HG03103 (cell line): ENCODE measurements at regions not wholly inside any gene's neighbourhood (a gene's known extent, or its start where the extent isn't known, plus 50 kb on each side); places are given as distances from the start of the nearest gene placed in this dataset.
"Not testable (repeated sequence)": the region's sequence is repeated elsewhere in the genome, so short reads cannot be mapped to it uniquely, and the experiment has no call there.

Source experiments
- ATAC-seq: cut with Tn5 transposase; IDR thresholded peaks from one replicate; pipeline ENCODE4 v1.9.1; 2021; ENCODE audit warnings: low read depth; ENCODE audit not compliant: unreplicated experiment

- ATAC-seq = no peak
Observed at GRCh38 chr6:19692506-19693298, 144.5 kb upstream of the ID4 start.

- ATAC-seq = no peak
Observed at GRCh38 chr6:19694697-19695096, 142.5 kb upstream of the ID4 start.

- ATAC-seq = no peak
Observed at GRCh38 chr6:19697744-19698290, 139.4 kb upstream of the ID4 start.

- no peak for ATAC-seq
Observed at GRCh38 chr6:19699932-19700331, 137.2 kb upstream of the ID4 start.

- no peak for ATAC-seq
Observed at GRCh38 chr6:19705606-19706005, 131.6 kb upstream of the ID4 start.

GRCh38 chr6:19712012-19712688 lies 125.0 kb upstream of the ID4 start:
- ATAC-seq = no peak

GRCh38 chr6:19712998-19713397 lies 124.2 kb upstream of the ID4 start:
- no peak for ATAC-seq

GRCh38 chr6:19713411-19713810 lies 123.8 kb upstream of the ID4 start:
- no peak for ATAC-seq

GRCh38 chr6:19713984-19714383 lies 123.2 kb upstream of the ID4 start:
- ATAC-seq = no peak

- ATAC-seq = no peak
Observed at GRCh38 chr6:19714434-19715166, 122.6 kb upstream of the ID4 start.

GRCh38 chr6:19715167-19715551 lies 122.0 kb upstream of the ID4 start:
- no peak for ATAC-seq

- ATAC-seq = no peak
Observed at GRCh38 chr6:19719691-19720128, 117.5 kb upstream of the ID4 start.

- ATAC-seq = no peak
Observed at GRCh38 chr6:19721766-19722377, 115.3 kb upstream of the ID4 start.

GRCh38 chr6:19722999-19723398 lies 114.2 kb upstream of the ID4 start:
- ATAC-seq = no peak

GRCh38 chr6:19723545-19723944 lies 113.6 kb upstream of the ID4 start:
- no peak for ATAC-seq

- not testable (repeated sequence) for ATAC-seq
Observed at GRCh38 chr6:19725436-19725835, 111.7 kb upstream of the ID4 start.

GRCh38 chr6:19731282-19731681 lies 105.9 kb upstream of the ID4 start:
- ATAC-seq = no peak

GRCh38 chr6:19734061-19734460 lies 103.1 kb upstream of the ID4 start:
- no peak for ATAC-seq

- ATAC-seq = no peak
Observed at GRCh38 chr6:19734519-19734918, 102.7 kb upstream of the ID4 start.

GRCh38 chr6:19736066-19736465 lies 101.1 kb upstream of the ID4 start:
- no peak for ATAC-seq

- no peak for ATAC-seq
Observed at GRCh38 chr6:19738010-19738409, 99.2 kb upstream of the ID4 start.
